ENCODE measurements at regions not wholly inside any gene's neighbourhood (a gene's known extent, or its start where the extent isn't known, plus 50 kb on each side); places are given as distances from the start of the nearest gene placed in this dataset.

DNA sequence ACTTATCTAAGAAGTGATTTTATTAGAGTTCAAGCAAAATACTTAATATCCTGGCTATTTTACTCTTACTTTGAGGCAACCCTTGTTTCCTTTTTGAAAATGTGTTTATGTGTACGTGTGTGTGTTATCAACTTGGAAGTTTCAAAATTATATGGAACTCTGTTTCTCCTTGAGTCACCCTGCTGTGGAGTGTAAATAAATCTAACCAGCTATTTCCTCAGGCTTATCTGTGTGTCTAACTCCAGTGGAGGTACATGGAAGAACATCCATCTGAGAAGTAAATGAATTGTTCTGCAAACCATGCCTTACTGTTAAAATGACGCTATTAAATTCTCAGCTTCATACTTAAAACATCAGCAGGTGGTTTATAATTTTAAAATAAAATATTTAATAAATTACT, 583.4 kb upstream of the SLITRK5 start (continued):
- TF ChIP-seq SMAD3 (CRISPR knock-in tag; IDR thresholded peaks at IDR 0.05; ENCODE audit: borderline replicate concordance) (no peak), NFE2L1 (CRISPR knock-in tag; IDR thresholded peaks at IDR 0.05) (no peak), OVOL2 (CRISPR knock-in tag; IDR thresholded peaks at IDR 0.05; ENCODE audit: borderline replicate concordance) (no peak), KAT7 (CRISPR knock-in tag; IDR thresholded peaks at IDR 0.05; ENCODE audit: borderline replicate concordance) (no peak), HMGA2 (CRISPR knock-in tag; IDR thresholded peaks at IDR 0.05) (no peak)
- TF ChIP-seq, protein P1, sequence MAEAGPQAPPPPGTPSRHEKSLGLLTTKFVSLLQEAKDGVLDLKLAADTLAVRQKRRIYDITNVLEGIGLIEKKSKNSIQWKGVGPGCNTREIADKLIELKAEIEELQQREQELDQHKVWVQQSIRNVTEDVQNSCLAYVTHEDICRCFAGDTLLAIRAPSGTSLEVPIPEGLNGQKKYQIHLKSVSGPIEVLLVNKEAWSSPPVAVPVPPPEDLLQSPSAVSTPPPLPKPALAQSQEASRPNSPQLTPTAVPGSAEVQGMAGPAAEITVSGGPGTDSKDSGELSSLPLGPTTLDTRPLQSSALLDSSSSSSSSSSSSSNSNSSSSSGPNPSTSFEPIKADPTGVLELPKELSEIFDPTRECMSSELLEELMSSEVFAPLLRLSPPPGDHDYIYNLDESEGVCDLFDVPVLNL (CRISPR knock-in tag; IDR thresholded peaks at IDR 0.05; ENCODE audit: borderline replicate concordance, low read depth): no peak
- TF ChIP-seq, protein P2, sequence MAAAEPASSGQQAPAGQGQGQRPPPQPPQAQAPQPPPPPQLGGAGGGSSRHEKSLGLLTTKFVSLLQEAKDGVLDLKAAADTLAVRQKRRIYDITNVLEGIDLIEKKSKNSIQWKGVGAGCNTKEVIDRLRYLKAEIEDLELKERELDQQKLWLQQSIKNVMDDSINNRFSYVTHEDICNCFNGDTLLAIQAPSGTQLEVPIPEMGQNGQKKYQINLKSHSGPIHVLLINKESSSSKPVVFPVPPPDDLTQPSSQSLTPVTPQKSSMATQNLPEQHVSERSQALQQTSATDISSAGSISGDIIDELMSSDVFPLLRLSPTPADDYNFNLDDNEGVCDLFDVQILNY (CRISPR knock-in tag; IDR thresholded peaks at IDR 0.05): no peak

DNA sequence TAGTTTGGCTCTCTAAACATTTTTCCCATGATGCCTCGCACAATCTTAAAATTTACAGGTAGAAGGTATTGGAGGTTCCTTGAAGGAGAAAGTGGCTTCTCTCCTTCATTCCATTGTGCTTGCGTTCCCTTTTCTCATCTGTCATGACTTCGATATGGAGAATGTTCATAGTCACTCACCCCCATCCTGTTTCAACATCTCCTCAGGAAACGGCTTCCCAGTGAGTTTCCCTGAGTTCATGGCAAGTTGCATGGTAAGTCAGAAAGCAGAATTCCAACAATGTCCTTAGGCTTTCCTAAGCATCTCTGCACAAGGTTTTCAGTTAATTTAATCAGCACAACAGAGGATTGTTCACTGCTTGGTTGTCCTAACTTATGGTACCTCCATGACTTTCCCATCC, 581.8 kb upstream of the SLITRK5 start:
- ChIA-PET POLR2A (no interaction called here), CTCF (no interaction called here)
- TF ChIP-seq JAZF1 (CRISPR knock-in tag; IDR thresholded peaks at IDR 0.05) (no peak), TEAD4 (CRISPR knock-in tag; IDR thresholded peaks at IDR 0.05) (no peak), ETV6 (CRISPR knock-in tag; IDR thresholded peaks at IDR 0.05) (no peak), FOXP1 (CRISPR knock-in tag; IDR thresholded peaks at IDR 0.05; ENCODE audit: borderline replicate concordance) (no peak), NR2C2 (CRISPR knock-in tag; IDR thresholded peaks at IDR 0.05) (no peak), MXD4 (CRISPR knock-in tag; IDR thresholded peaks at IDR 0.05; ENCODE audit: borderline replicate concordance) (no peak)
- TF ChIP-seq, protein P3, sequence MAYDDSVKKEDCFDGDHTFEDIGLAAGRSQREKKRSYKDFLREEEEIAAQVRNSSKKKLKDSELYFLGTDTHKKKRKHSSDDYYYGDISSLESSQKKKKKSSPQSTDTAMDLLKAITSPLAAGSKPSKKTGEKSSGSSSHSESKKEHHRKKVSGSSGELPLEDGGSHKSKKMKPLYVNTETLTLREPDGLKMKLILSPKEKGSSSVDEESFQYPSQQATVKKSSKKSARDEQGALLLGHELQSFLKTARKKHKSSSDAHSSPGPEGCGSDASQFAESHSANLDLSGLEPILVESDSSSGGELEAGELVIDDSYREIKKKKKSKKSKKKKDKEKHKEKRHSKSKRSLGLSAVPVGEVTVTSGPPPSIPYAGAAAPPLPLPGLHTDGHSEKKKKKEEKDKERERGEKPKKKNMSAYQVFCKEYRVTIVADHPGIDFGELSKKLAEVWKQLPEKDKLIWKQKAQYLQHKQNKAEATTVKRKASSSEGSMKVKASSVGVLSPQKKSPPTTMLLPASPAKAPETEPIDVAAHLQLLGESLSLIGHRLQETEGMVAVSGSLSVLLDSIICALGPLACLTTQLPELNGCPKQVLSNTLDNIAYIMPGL (CRISPR knock-in tag; IDR thresholded peaks at IDR 0.05): no peak
- TF ChIP-seq, protein P4, sequence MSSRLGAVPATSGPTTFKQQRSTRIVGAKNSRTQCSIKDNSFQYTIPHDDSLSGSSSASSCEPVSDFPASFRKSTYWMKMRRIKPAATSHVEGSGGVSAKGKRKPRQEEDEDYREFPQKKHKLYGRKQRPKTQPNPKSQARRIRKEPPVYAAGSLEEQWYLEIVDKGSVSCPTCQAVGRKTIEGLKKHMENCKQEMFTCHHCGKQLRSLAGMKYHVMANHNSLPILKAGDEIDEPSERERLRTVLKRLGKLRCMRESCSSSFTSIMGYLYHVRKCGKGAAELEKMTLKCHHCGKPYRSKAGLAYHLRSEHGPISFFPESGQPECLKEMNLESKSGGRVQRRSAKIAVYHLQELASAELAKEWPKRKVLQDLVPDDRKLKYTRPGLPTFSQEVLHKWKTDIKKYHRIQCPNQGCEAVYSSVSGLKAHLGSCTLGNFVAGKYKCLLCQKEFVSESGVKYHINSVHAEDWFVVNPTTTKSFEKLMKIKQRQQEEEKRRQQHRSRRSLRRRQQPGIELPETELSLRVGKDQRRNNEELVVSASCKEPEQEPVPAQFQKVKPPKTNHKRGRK (CRISPR knock-in tag; IDR thresholded peaks at IDR 0.05; ENCODE audit: borderline replicate concordance): no peak
- TF ChIP-seq, protein P5, sequence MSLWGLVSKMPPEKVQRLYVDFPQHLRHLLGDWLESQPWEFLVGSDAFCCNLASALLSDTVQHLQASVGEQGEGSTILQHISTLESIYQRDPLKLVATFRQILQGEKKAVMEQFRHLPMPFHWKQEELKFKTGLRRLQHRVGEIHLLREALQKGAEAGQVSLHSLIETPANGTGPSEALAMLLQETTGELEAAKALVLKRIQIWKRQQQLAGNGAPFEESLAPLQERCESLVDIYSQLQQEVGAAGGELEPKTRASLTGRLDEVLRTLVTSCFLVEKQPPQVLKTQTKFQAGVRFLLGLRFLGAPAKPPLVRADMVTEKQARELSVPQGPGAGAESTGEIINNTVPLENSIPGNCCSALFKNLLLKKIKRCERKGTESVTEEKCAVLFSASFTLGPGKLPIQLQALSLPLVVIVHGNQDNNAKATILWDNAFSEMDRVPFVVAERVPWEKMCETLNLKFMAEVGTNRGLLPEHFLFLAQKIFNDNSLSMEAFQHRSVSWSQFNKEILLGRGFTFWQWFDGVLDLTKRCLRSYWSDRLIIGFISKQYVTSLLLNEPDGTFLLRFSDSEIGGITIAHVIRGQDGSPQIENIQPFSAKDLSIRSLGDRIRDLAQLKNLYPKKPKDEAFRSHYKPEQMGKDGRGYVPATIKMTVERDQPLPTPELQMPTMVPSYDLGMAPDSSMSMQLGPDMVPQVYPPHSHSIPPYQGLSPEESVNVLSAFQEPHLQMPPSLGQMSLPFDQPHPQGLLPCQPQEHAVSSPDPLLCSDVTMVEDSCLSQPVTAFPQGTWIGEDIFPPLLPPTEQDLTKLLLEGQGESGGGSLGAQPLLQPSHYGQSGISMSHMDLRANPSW (CRISPR knock-in tag; conservative IDR thresholded peaks at IDR 0.05; ENCODE audit: low read depth): no peak
- TF ChIP-seq, protein P6, sequence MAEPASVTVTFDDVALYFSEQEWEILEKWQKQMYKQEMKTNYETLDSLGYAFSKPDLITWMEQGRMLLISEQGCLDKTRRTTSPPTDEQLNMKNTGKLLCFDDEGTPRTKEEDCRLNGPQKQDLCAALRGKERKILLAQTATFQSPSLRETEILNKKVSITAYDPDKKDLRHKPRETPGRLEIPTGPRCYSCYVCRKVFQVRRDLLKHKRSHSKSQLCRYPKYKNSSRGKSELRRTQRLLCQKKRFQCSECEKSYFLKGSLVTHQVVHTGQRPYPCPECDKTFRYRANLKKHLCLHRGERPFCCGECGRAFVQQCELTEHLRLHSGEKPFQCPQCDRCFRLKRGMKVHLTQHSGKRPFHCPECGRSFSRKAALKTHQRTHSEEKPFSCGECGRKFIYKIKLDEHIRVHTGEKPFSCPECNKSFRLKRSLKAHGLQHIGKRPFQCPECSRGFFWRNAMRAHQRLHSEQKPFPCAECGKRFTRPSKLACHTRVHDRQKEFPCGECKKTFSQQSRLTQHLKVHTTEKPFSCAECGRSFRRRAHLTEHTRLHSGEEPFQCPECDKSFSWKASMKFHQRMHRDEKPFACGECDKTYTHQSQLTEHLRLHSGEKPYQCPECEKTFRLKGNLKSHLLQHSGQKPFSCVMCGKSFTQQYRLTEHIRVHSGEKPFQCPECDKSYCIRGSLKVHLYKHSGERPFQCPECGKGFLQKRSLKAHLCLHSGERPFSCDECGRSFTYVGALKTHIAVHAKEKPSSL (CRISPR knock-in tag; conservative IDR thresholded peaks at IDR 0.05): no peak
- TF ChIP-seq, protein P7, sequence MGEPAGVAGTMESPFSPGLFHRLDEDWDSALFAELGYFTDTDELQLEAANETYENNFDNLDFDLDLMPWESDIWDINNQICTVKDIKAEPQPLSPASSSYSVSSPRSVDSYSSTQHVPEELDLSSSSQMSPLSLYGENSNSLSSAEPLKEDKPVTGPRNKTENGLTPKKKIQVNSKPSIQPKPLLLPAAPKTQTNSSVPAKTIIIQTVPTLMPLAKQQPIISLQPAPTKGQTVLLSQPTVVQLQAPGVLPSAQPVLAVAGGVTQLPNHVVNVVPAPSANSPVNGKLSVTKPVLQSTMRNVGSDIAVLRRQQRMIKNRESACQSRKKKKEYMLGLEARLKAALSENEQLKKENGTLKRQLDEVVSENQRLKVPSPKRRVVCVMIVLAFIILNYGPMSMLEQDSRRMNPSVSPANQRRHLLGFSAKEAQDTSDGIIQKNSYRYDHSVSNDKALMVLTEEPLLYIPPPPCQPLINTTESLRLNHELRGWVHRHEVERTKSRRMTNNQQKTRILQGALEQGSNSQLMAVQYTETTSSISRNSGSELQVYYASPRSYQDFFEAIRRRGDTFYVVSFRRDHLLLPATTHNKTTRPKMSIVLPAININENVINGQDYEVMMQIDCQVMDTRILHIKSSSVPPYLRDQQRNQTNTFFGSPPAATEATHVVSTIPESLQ (CRISPR knock-in tag; IDR thresholded peaks at IDR 0.05): no peak
- Mint-ChIP-seq H3K36me3 (no peaks in the 10 kb centered on the region), H3K27me3 (ENCODE audit: low read depth) (no peaks in the 10 kb centered on the region), H3K4me1 (peaks cover 8% of the 10 kb centered on the region), H3K4me3 (no peak overlapping the region), H3K27ac (no peak overlapping the region), H3K9me3 (no peaks in the 10 kb centered on the region)
- no peak for ATAC-seq
- DNase-seq (ENCODE audit: low spot score): no peak

Data from WTC11 (cell line).